ENCODE measurements at regions not wholly inside any gene's neighbourhood (a gene's known extent, or its start where the extent isn't known, plus 50 kb on each side); places are given as distances from the start of the nearest gene placed in this dataset.

GRCh38 chr12:84644908-84645307, 267.7 kb downstream of the SLC6A15 start:
- no peak for TF ChIP-seq POLR2A (IDR thresholded peaks at IDR 0.05)
- no peak for TF ChIP-seq POLR2AphosphoS5 (IDR thresholded peaks at IDR 0.05)
- no peak for TF ChIP-seq CTCF (IDR thresholded peaks at IDR 0.05 in 8 of 11, conservative IDR thresholded peaks at IDR 0.05 in 3 of 11)

DNA sequence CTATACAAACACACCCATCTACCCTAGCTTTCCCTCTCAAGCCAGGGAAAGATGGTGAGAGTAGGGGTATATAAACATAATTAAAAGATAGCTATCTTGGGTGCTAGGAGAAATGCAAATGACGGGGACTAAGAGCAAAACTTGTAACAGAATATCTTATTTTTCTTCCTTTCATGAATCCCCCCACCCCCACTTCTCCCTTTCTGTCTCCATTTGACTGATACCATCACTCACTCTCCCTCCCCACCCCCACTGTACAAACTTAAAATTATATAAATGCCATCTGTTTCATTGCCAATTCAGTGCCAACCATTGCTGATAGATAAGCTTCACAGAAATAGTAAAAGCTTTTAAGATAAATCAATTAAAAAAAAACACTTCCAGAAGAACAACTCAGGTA, 268.6 kb downstream of the SLC6A15 start:
- no peaks in the 10 kb centered on the region for H3K4me1 ChIP-seq
- H3K36me3 ChIP-seq, result no peaks in the 10 kb centered on the region
- intact Hi-C loops (cut with DNase I; ENCODE audit: low total_unique reads), result no loop called here
- 67 to 87% (median 77%) methylated on average over 1 of the region's 1 CpG for WGBS, 5 donors
- H3K4me3 ChIP-seq, result no peak overlapping the region
- no peak overlapping the region for H3K27ac ChIP-seq
- no peaks in the 10 kb centered on the region for H3K9me3 ChIP-seq
- no peak for DNase-seq
- TF ChIP-seq CTCF (IDR thresholded peaks at IDR 0.05 in 8 of 11, conservative IDR thresholded peaks at IDR 0.05 in 3 of 11) (no peak), POLR2A (IDR thresholded peaks at IDR 0.05) (no peak), POLR2AphosphoS5 (IDR thresholded peaks at IDR 0.05) (no peak)
- H3K27me3 ChIP-seq (replicated peaks in 1 of 7), result no peaks in the 10 kb centered on the region

More at GRCh38 chr12:84644908-84645307, 267.7 kb downstream of the SLC6A15 start:
- DNase-seq, result no peak
- H3K4me1 ChIP-seq, result no peaks in the 10 kb centered on the region
- H3K27me3 ChIP-seq (replicated peaks in 1 of 7), result no peaks in the 10 kb centered on the region
- no peak overlapping the region for H3K4me3 ChIP-seq
- 75 to 87% (median 79%) methylated on average over 2 of the region's 2 CpGs for WGBS, 5 donors
- no peak overlapping the region for H3K27ac ChIP-seq
- no peaks in the 10 kb centered on the region for H3K9me3 ChIP-seq
- H3K36me3 ChIP-seq, result no peaks in the 10 kb centered on the region
- intact Hi-C loops (cut with DNase I; ENCODE audit: low total_unique reads), result no loop called here

DNA sequence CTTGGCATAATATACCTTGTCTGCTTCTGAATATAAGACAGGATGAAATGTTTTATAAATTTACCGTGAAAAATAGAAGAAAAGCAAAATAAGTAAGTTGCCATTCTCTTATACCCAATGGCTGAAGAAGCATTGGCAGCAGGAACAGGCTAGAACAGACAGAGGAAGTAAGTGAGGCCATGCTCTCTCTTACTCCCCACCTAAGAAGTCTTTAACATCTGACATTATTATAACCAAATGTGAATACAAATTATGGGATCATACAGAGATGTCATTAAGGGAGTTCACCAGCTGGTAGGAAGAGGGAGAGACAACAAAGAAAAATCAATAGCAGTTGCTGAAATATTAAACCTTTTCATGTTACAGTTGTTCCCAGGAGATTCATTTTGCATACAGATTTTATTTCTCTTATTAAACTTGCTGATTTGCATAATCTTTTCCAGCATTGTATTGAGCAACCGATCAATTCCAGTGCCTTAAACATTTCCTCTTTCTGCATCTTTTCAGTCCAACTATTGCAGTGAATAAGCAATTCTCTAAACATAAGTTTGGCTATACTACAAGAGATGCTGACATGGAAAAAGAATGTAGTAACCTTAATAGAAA, 270.6 kb downstream of the SLC6A15 start:
- Histone ChIP-seq H3K9me3 (no peaks in the 10 kb centered on the region), H3K27ac (no peak overlapping the region), H3K27me3 (replicated peaks in 1 of 7) (no peaks in the 10 kb centered on the region), H3K36me3 (no peaks in the 10 kb centered on the region), H3K4me3 (no peak overlapping the region), H3K4me1 (no peaks in the 10 kb centered on the region)
- TF ChIP-seq POLR2A (IDR thresholded peaks at IDR 0.05), result no peak
- TF ChIP-seq CTCF (IDR thresholded peaks at IDR 0.05 in 8 of 11, conservative IDR thresholded peaks at IDR 0.05 in 3 of 11), result no peak
- intact Hi-C loops (cut with DNase I; ENCODE audit: low total_unique reads), result no loop called here
- no peak for DNase-seq
- WGBS, 5 donors, result 35 to 69% (median 53%) methylated on average over 2 of the region's 2 CpGs

DNA sequence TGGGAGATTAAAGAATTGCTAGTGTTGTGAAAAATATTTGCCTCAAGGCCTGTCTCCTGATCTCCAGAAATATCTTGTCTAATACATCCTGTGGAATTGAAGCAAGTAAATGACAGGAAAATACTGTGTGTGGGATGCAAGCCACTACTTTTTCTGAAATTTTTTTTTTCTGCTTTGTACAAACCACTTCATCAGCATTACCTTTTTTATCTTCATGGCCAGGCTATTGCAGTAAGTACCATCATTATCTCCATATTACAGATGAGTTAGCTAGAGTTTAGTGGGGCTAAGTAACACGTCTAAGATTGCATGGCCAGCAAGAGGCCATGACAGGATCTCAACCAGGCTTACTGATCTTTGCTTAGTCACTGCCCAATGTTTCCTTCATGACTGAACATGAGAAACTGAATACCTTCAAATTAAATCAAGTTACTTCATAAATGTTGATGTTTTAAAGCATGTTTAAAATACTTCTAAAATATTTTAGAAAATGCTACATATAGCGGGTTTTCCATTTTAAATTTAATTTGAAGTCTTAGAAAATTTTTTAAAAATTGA, 273.7 kb downstream of the SLC6A15 start:
- WGBS, 5 donors, result 69 to 81% (median 71%) methylated on average over 2 of the region's 2 CpGs
- H3K27me3 ChIP-seq (replicated peaks in 1 of 7), result no peaks in the 10 kb centered on the region
- H3K36me3 ChIP-seq, result no peaks in the 10 kb centered on the region
- H3K4me1 ChIP-seq, result no peaks in the 10 kb centered on the region
- no peak overlapping the region for H3K27ac ChIP-seq
- no peak overlapping the region for H3K4me3 ChIP-seq
- no peak for DNase-seq
- H3K9me3 ChIP-seq, result no peaks in the 10 kb centered on the region
- intact Hi-C loops (cut with DNase I; ENCODE audit: low total_unique reads), result no loop called here
- TF ChIP-seq CTCF (IDR thresholded peaks at IDR 0.05 in 8 of 11, conservative IDR thresholded peaks at IDR 0.05 in 3 of 11) (no peak), POLR2AphosphoS5 (IDR thresholded peaks at IDR 0.05) (no peak), POLR2A (IDR thresholded peaks at IDR 0.05) (no peak)

Data from spleen (tissue), 11 donors.